Brain microvascular endothelial cell (primary cell): ENCODE measurements at regions not wholly inside any gene's neighbourhood (a gene's known extent, or its start where the extent isn't known, plus 50 kb on each side); places are given as distances from the start of the nearest gene placed in this dataset.

Experiments used
- DNase-seq: peaks from one replicate; pipeline ENCODE4 v3.0.0-alpha.2; 2020
- H3K27ac ChIP-seq: fragments of 250-450 bp; sonication (Bioruptor Pico); 2 replicates; pipeline ENCODE4 v1.5.1; 2020; ENCODE audit warnings: mild to moderate bottlenecking, moderate library complexity
- H3K27me3 ChIP-seq: fragments of 250-450 bp; sonication (Bioruptor Pico); replicated peaks from 2 replicates; pipeline ENCODE4 v1.5.1; 2020; ENCODE audit warnings: mild to moderate bottlenecking
- H3K36me3 ChIP-seq: fragments of 250-450 bp; sonication (Bioruptor Pico); replicated peaks from 2 replicates; pipeline ENCODE4 v1.5.1; 2020; ENCODE audit warnings: mild to moderate bottlenecking
- H3K4me3 ChIP-seq: 2 replicates; pipeline ENCODE4 v1.5.1; 2011; ENCODE audit warnings: low read depth, mild to moderate bottlenecking, control low read depth, low read length, moderate library complexity
- in situ Hi-C: cut with HindIII; loops from 2 replicates; pipeline ENCODE4 v1.10.0; 2017; ENCODE audit warnings: low sequenced_read_pairs, low pct_ligation_motif_present
- TF ChIP-seq, protein P1 (sequence below): IDR thresholded peaks from 2 replicates; pipeline ENCODE4 v1.5.1; 2011; ENCODE audit warnings: low read depth, mild to moderate bottlenecking, moderate library complexity, low read length, control low read depth, inconsistent platforms; ENCODE audit errors: missing control alignments

DNA sequence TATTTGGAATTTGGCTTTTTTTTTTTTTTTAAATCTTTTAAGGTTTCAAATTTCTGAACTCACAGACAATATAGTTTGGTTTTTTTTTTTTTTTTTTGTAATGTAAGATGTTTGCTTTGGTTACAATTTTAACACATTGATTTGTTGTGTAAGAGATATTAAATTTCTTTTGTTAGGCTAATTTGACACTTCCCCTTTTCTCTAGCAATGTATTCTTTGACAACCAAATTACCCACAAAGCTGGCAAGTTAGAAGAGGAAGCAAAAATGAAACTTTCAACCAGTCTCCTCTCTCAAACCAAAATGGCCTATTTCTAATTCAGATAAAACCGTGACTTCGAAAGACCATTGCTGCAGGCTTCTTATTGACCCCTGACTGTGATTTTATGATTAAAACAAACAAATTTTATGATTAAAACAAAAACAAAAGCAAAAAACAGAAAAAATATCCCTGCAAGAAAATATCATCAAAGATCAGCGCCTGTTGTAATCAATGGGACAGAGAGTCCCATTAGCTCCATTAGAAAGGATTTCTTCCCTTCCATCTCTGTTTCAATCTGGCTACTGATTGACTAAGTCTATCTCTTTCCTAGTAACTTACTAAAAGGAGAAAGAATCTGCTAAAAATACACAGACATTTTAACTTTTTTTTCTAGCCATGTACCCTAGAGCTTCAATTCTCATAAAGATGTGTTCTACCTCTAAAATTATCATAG is 489.2 kb downstream of the MDFIC start:
- in situ Hi-C loops: no loop called here
- Histone ChIP-seq H3K36me3 (no peaks in the 10 kb centered on the region), H3K27ac (no peak overlapping the region), H3K27me3 (no peaks in the 10 kb centered on the region), H3K4me3 (no peak overlapping the region)
- TF ChIP-seq, protein P1, sequence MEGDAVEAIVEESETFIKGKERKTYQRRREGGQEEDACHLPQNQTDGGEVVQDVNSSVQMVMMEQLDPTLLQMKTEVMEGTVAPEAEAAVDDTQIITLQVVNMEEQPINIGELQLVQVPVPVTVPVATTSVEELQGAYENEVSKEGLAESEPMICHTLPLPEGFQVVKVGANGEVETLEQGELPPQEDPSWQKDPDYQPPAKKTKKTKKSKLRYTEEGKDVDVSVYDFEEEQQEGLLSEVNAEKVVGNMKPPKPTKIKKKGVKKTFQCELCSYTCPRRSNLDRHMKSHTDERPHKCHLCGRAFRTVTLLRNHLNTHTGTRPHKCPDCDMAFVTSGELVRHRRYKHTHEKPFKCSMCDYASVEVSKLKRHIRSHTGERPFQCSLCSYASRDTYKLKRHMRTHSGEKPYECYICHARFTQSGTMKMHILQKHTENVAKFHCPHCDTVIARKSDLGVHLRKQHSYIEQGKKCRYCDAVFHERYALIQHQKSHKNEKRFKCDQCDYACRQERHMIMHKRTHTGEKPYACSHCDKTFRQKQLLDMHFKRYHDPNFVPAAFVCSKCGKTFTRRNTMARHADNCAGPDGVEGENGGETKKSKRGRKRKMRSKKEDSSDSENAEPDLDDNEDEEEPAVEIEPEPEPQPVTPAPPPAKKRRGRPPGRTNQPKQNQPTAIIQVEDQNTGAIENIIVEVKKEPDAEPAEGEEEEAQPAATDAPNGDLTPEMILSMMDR: no peak
- no peak for DNase-seq

DNA sequence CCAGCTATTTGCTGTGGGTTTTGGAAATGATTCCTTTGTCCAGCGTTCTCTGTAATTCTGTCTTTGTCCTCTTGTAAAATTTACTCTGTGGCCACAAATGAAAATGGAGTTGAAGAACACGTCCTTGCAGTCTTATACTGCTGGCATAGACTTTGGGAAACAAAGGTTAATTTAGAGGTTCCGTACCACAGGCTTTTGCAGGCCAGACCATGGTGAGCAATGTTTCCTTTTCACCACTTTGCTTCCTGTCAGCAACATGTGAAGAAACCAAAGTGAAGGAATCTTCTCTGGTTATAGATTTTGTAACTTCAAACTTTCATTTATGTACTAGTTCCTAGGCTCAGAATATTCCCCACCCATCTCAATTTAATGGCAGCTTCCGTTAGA is 488.5 kb downstream of the MDFIC start:
- H3K27ac ChIP-seq: no peak overlapping the region
- in situ Hi-C loops: no loop called here
- no peak overlapping the region for H3K4me3 ChIP-seq
- TF ChIP-seq, protein P1: no peak
- no peak for DNase-seq
- H3K27me3 ChIP-seq: no peaks in the 10 kb centered on the region
- no peaks in the 10 kb centered on the region for H3K36me3 ChIP-seq

DNA sequence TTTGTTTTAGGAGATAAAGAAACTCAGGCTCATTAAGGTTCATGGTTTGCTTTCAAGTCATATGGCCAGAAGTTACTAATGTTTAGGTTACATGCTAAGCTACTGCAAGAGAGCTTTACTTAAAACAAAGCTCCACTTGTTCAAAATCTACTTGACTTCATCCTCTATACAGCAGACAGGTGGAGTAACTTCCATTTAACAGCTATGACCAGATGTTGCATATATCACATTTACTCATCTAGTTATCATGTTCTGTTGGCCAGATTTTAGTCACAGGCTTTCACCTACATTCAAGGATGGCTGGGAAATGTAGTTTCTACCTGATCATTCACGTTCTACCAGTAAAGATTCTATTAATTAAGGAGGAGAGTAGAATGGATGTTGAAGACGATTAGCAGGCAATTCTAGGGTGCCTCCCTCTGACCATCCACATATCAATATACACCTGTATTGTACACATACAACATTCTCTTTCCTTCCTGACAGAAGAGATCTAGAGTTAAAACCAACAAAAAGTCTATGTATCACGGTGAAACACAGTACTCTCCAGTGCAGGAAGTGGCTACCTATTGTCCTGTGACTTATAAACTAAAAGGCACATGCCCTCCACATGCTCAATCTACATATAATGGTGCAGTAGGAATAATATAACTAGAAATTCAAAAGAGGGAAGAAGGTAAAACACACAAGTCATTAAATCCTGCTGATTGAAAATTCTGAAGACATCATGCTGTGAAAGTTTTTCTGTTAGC is 488.0 kb downstream of the MDFIC start:
- no peak overlapping the region for H3K4me3 ChIP-seq
- DNase-seq: no peak
- H3K36me3 ChIP-seq: no peaks in the 10 kb centered on the region
- no peak overlapping the region for H3K27ac ChIP-seq
- TF ChIP-seq, protein P1: no peak
- in situ Hi-C loops: no loop called here
- H3K27me3 ChIP-seq: no peaks in the 10 kb centered on the region

DNA sequence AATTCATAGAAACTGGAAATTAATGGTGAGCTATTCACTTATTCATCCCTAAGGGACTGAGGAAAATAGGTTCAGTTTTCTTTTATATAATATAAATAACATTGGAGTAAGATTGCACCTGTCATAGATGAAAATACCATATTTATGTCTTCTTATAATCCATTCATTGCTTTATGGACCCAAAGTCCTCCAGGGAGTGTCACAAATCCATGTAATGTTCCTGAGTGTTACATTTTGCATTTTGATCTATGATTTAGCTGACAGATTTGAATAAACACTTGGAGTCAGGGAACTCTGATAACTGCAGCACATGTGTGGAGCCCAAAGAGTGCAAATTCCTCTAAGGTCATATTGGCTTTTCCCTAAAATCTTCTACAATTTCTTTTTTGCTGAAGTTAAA is 484.3 kb downstream of the MDFIC start:
- no peak for DNase-seq
- Histone ChIP-seq H3K4me3 (no peak overlapping the region), H3K36me3 (no peaks in the 10 kb centered on the region), H3K27me3 (no peaks in the 10 kb centered on the region), H3K27ac (no peak overlapping the region)
- TF ChIP-seq, protein P1: no peak
- in situ Hi-C loops: no loop called here

DNA sequence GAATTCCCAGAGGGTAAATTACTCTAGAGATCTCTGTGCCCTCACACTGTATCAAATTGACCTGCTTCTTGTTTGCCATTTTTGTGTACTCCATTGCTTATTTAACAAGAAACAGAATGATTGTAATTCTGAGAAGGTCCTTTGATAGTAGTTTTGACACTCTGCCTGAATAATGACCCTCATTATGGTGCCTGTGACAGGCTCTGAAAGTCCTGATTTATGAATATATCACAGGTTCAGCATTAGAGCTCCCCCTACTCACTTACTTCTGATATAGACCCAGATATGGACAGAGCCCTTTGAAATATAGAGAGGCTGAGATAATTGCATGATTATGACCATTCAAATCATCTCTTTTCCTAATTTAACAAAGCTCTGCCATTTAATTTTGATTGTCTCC is 465.2 kb downstream of the MDFIC start:
- in situ Hi-C loops: no loop called here
- Histone ChIP-seq H3K4me3 (no peak overlapping the region), H3K36me3 (no peaks in the 10 kb centered on the region), H3K27me3 (no peaks in the 10 kb centered on the region), H3K27ac (no peak overlapping the region)
- DNase-seq: no peak
- TF ChIP-seq, protein P1: no peak

DNA sequence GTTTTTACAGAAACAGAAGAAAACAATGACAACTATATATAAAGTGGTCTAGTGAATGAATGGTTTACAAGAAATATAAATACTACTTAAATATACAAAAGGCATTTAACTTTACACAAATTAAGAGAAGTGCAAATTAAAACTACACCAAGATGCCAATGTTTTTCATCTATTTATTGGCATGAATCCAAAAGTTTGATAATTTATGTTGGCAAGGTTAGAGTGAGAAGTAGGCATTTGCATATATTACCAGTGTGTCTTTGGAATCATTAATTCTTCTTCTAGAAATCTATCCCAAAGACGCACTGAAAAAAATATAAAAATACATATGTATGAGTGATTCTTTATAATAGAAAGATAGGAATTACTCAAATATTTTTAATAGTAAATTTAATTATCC is 457.4 kb downstream of the MDFIC start:
- Histone ChIP-seq H3K36me3 (no peaks in the 10 kb centered on the region), H3K27ac (no peak overlapping the region), H3K4me3 (no peak overlapping the region), H3K27me3 (no peaks in the 10 kb centered on the region)
- in situ Hi-C loops: no loop called here
- TF ChIP-seq, protein P1: no peak
- DNase-seq: no peak
